K562 (cell line): ENCODE measurements at regions not wholly inside any gene's neighbourhood (a gene's known extent, or its start where the extent isn't known, plus 50 kb on each side); places are given as distances from the start of the nearest gene placed in this dataset.
A peak's percentile ranks its signal among the peaks of the same experiment; 100 is the strongest.

Source experiments
- DNMT1 ChIP-seq: fragments of 450-650 bp; IDR thresholded peaks from 2 replicates; pipeline ENCODE4 v1.6.1; 2016; ENCODE audit warnings: antibody characterized with exemption, mild to moderate bottlenecking
- ETV5 ChIP-seq: sonication (generic); formaldehyde crosslinking; IDR thresholded peaks from 2 replicates; pipeline ENCODE4 v1.4.0; 2020; ENCODE audit warnings: low read depth, mild to moderate bottlenecking, missing genetic modification reagents
- FOXJ3 ChIP-seq: sonication (generic); formaldehyde crosslinking; IDR thresholded peaks from 2 replicates; pipeline ENCODE4 v1.4.0; 2020; ENCODE audit warnings: mild to moderate bottlenecking, missing genetic modification reagents
- PTTG1 ChIP-seq: fragments of 450-650 bp; IDR thresholded peaks from 2 replicates; pipeline ENCODE4 v1.6.1; 2016; ENCODE audit warnings: low read depth, mild to moderate bottlenecking, missing genetic modification characterization, missing compliant biosample characterization
- RBBP5 ChIP-seq: fragments of 200-600 bp; sonication (generic); IDR thresholded peaks from 2 replicates; pipeline ENCODE4 v1.6.1; 2012; ENCODE audit warnings: borderline replicate concordance, mild to moderate bottlenecking, low read length, control low read depth, inconsistent platforms; ENCODE audit not compliant: insufficient read depth, poor library complexity, severe bottlenecking
- SAP30 ChIP-seq: fragments of 200-600 bp; sonication (generic); IDR thresholded peaks from 2 replicates; pipeline ENCODE4 v1.6.1; 2012; ENCODE audit warnings: borderline replicate concordance, low read depth, mild to moderate bottlenecking, moderate library complexity, low read length, control low read depth, inconsistent platforms; ENCODE audit not compliant: insufficient read depth, poor library complexity, severe bottlenecking
- SETDB1 ChIP-seq: IDR thresholded peaks from one replicate; pipeline ENCODE4 v1.6.1; 2012; ENCODE audit warnings: low read length, control low read depth, inconsistent platforms
- SOX6 ChIP-seq: fragments of 450-650 bp; IDR thresholded peaks from 2 replicates; pipeline ENCODE4 v1.6.1; 2014; ENCODE audit warnings: mild to moderate bottlenecking
- TCF3 ChIP-seq: sonication (generic); formaldehyde crosslinking; IDR thresholded peaks from 2 replicates; pipeline ENCODE4 v1.4.0; 2020; ENCODE audit warnings: mild to moderate bottlenecking, missing genetic modification reagents
- UBTF ChIP-seq, 2 experiments: IDR thresholded peaks; 2 replicates each; pipeline ENCODE4 v1.6.1; 2012; ENCODE audit warnings: improper control_type of control experiment in 2 of 2, low read depth in 2 of 2, low read length in 2 of 2, borderline replicate concordance in 1 of 2
- ZBTB7A ChIP-seq: IDR thresholded peaks from 2 replicates; pipeline ENCODE4 v1.6.1; 2011; ENCODE audit warnings: low read depth, mild to moderate bottlenecking, low read length, moderate library complexity, borderline replicate concordance; ENCODE audit not compliant: control insufficient read depth
- ZKSCAN3 ChIP-seq: fragments of 250-450 bp; sonication (Bioruptor Pico); IDR thresholded peaks from 2 replicates; pipeline ENCODE4 v1.4.0; 2020
- ZNF217 ChIP-seq: sonication (generic); formaldehyde crosslinking; IDR thresholded peaks from 2 replicates; pipeline ENCODE4 v1.8.0; 2022; ENCODE audit warnings: mild to moderate bottlenecking, missing genetic modification reagents
- ZNF41 ChIP-seq: fragments of 250-450 bp; sonication (Bioruptor Pico); conservative IDR thresholded peaks from 2 replicates; pipeline ENCODE4 v1.4.0; 2020; ENCODE audit warnings: mild to moderate bottlenecking
- ZNF644 ChIP-seq: fragments of 200-800 bp; sonication (Bioruptor generic); IDR thresholded peaks from 2 replicates; pipeline ENCODE4 v1.6.1; 2016; ENCODE audit warnings: low read depth, missing genetic modification characterization, missing compliant biosample characterization
- ZNF778 ChIP-seq: fragments of 450-650 bp; formaldehyde crosslinking; IDR thresholded peaks from 2 replicates; pipeline ENCODE4 v1.4.0; 2020; ENCODE audit warnings: mild to moderate bottlenecking, moderate library complexity
- TF ChIP-seq, protein P1 (sequence below): fragments of 450-650 bp; formaldehyde crosslinking; conservative IDR thresholded peaks from 2 replicates; pipeline ENCODE4 v1.4.0; 2022; ENCODE audit warnings: mild to moderate bottlenecking, missing genetic modification characterization
- TF ChIP-seq, protein P2 (sequence below): fragments of 250-450 bp; sonication (Bioruptor Pico); IDR thresholded peaks from 2 replicates; pipeline ENCODE4 v1.9.0; 2021; ENCODE audit warnings: mild to moderate bottlenecking
- TF ChIP-seq, protein P3 (sequence below), 2 experiments: fragments of 450-650 bp; IDR thresholded peaks; 2 replicates each; pipeline ENCODE4 v1.6.1; 2018; ENCODE audit warnings: mild to moderate bottlenecking in 2 of 2, low read depth in 1 of 2; ENCODE audit not compliant: partially characterized antibody in 2 of 2
- TF ChIP-seq, protein P4 (sequence below): fragments of 250-450 bp; sonication (Bioruptor Pico); IDR thresholded peaks from 2 replicates; pipeline ENCODE4 v1.4.0; 2020

DNA sequence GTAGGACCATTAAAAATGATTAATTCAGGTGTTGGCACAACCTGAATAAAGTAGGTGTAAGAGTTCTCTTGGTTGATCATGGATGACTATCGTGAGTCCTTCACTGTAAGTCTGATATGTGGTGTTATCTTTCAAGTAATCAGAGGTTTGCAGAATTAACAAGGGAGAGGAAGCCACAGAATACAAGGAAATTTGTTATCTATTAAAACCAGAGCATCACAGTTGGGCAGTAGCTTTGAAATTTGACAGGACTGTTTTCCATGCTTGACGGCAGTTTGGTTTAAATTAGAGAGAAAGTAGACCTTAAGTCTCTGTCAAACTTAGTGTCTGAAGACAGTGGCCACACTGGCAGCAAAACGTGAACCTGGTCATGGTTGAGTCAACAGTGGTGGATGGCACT lies 139.5 kb upstream of the KCNK2 start (continued):
- TF ChIP-seq ZNF41 (CRISPR knock-in tag): no peak
- TF ChIP-seq, protein P1, sequence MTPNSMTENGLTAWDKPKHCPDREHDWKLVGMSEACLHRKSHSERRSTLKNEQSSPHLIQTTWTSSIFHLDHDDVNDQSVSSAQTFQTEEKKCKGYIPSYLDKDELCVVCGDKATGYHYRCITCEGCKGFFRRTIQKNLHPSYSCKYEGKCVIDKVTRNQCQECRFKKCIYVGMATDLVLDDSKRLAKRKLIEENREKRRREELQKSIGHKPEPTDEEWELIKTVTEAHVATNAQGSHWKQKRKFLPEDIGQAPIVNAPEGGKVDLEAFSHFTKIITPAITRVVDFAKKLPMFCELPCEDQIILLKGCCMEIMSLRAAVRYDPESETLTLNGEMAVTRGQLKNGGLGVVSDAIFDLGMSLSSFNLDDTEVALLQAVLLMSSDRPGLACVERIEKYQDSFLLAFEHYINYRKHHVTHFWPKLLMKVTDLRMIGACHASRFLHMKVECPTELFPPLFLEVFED: no peak
- TF ChIP-seq, protein P2, sequence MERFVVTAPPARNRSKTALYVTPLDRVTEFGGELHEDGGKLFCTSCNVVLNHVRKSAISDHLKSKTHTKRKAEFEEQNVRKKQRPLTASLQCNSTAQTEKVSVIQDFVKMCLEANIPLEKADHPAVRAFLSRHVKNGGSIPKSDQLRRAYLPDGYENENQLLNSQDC (CRISPR knock-in tag): no peak
- no peak for TF ChIP-seq ZNF217 (CRISPR knock-in tag)
- TF ChIP-seq ZNF778 (CRISPR knock-in tag): no peak
- 0 out of 2 replicates have a peak, but pooled peaks have one; percentile 33 for TF ChIP-seq SOX6
- no peak for TF ChIP-seq SETDB1
- no peak for TF ChIP-seq SAP30
- TF ChIP-seq PTTG1 (tag): no peak
- no peak for TF ChIP-seq DNMT1
- no peak for TF ChIP-seq ZKSCAN3 (CRISPR knock-in tag)
- TF ChIP-seq UBTF (IDR thresholded peaks at IDR 0.05; ENCODE audit: borderline replicate concordance in 1 of 2, low read depth in 2 of 2, low read length in 2 of 2): no peak
- TF ChIP-seq, protein P3, sequence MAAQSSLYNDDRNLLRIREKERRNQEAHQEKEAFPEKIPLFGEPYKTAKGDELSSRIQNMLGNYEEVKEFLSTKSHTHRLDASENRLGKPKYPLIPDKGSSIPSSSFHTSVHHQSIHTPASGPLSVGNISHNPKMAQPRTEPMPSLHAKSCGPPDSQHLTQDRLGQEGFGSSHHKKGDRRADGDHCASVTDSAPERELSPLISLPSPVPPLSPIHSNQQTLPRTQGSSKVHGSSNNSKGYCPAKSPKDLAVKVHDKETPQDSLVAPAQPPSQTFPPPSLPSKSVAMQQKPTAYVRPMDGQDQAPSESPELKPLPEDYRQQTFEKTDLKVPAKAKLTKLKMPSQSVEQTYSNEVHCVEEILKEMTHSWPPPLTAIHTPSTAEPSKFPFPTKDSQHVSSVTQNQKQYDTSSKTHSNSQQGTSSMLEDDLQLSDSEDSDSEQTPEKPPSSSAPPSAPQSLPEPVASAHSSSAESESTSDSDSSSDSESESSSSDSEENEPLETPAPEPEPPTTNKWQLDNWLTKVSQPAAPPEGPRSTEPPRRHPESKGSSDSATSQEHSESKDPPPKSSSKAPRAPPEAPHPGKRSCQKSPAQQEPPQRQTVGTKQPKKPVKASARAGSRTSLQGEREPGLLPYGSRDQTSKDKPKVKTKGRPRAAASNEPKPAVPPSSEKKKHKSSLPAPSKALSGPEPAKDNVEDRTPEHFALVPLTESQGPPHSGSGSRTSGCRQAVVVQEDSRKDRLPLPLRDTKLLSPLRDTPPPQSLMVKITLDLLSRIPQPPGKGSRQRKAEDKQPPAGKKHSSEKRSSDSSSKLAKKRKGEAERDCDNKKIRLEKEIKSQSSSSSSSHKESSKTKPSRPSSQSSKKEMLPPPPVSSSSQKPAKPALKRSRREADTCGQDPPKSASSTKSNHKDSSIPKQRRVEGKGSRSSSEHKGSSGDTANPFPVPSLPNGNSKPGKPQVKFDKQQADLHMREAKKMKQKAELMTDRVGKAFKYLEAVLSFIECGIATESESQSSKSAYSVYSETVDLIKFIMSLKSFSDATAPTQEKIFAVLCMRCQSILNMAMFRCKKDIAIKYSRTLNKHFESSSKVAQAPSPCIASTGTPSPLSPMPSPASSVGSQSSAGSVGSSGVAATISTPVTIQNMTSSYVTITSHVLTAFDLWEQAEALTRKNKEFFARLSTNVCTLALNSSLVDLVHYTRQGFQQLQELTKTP (IDR thresholded peaks at IDR 0.05; ENCODE audit: low read depth in 1 of 2, partially characterized antibody in 2 of 2): no peak
- no peak for TF ChIP-seq FOXJ3 (CRISPR knock-in tag)
- TF ChIP-seq RBBP5: no peak
- TF ChIP-seq ZNF644: no peak
- no peak for TF ChIP-seq ZBTB7A
- TF ChIP-seq ETV5 (CRISPR knock-in tag): no peak
- TF ChIP-seq, protein P4, sequence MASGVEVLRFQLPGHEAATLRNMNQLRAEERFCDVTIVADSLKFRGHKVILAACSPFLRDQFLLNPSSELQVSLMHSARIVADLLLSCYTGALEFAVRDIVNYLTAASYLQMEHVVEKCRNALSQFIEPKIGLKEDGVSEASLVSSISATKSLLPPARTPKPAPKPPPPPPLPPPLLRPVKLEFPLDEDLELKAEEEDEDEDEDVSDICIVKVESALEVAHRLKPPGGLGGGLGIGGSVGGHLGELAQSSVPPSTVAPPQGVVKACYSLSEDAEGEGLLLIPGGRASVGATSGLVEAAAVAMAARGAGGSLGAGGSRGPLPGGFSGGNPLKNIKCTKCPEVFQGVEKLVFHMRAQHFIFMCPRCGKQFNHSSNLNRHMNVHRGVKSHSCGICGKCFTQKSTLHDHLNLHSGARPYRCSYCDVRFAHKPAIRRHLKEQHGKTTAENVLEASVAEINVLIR: no peak
- peak; percentile 46; the same call in 1 of the 2 replicates for TF ChIP-seq TCF3 (CRISPR knock-in tag)
